ENCODE measurements at regions not wholly inside any gene's neighbourhood (a gene's known extent, or its start where the extent isn't known, plus 50 kb on each side); places are given as distances from the start of the nearest gene placed in this dataset.

DNA sequence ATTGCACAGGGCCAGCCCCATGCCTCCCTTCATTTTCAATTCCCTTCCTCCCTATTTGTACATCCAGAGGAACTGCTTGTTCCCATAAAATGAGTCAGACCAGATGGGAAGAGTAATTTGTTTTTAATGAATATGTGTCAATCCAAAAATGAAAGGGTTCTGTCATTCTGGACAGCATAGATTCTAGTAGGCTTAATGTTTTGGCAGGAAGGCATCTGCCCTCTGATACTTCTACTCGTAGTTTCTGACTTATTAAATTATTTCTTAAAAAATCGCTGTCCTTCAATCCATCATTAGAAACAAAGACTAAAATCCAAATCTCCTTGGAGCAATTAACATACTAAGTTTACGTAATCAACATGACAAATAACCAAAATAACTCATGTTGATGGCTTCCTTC lies 665.5 kb downstream of the TENT5A start:
- no peak for TF ChIP-seq POLR2A (IDR thresholded peaks at IDR 0.05)
- TF ChIP-seq, protein P1, sequence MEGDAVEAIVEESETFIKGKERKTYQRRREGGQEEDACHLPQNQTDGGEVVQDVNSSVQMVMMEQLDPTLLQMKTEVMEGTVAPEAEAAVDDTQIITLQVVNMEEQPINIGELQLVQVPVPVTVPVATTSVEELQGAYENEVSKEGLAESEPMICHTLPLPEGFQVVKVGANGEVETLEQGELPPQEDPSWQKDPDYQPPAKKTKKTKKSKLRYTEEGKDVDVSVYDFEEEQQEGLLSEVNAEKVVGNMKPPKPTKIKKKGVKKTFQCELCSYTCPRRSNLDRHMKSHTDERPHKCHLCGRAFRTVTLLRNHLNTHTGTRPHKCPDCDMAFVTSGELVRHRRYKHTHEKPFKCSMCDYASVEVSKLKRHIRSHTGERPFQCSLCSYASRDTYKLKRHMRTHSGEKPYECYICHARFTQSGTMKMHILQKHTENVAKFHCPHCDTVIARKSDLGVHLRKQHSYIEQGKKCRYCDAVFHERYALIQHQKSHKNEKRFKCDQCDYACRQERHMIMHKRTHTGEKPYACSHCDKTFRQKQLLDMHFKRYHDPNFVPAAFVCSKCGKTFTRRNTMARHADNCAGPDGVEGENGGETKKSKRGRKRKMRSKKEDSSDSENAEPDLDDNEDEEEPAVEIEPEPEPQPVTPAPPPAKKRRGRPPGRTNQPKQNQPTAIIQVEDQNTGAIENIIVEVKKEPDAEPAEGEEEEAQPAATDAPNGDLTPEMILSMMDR (IDR thresholded peaks at IDR 0.05) = no peak
